HG02885 (cell line): ENCODE measurements at regions not wholly inside any gene's neighbourhood (a gene's known extent, or its start where the extent isn't known, plus 50 kb on each side); places are given as distances from the start of the nearest gene placed in this dataset.
"Not testable (repeated sequence)": the region's sequence is repeated elsewhere in the genome, so short reads cannot be mapped to it uniquely, and the experiment has no call there.

ENCODE experiments used
- ATAC-seq: cut with Tn5 transposase; IDR thresholded peaks from one replicate; pipeline ENCODE4 v1.9.1; 2021; ENCODE audit warnings: mild to moderate bottlenecking; ENCODE audit not compliant: unreplicated experiment, poor library complexity

GRCh38 chr7:10474048-10474447, 499.6 kb upstream of the PHF14 start:
- ATAC-seq, result no peak

- ATAC-seq, result no peak
Measured at GRCh38 chr7:10475940-10476641, 497.6 kb upstream of the PHF14 start.

GRCh38 chr7:10476642-10477041, 497.0 kb upstream of the PHF14 start:
- no peak for ATAC-seq

GRCh38 chr7:10483671-10484070, 490.0 kb upstream of the PHF14 start:
- ATAC-seq, result no peak

- ATAC-seq, result no peak
Measured at GRCh38 chr7:10484767-10485166, 488.9 kb upstream of the PHF14 start.

GRCh38 chr7:10501206-10501884, 472.3 kb upstream of the PHF14 start:
- ATAC-seq, result not testable (repeated sequence)

- ATAC-seq, result no peak
Measured at GRCh38 chr7:10507032-10507431, 466.6 kb upstream of the PHF14 start.

- no peak for ATAC-seq
Measured at GRCh38 chr7:10521306-10521705, 452.4 kb upstream of the PHF14 start.

- ATAC-seq, result not testable (repeated sequence)
Measured at GRCh38 chr7:10533429-10533828, 440.2 kb upstream of the PHF14 start.

GRCh38 chr7:10536561-10536960, 437.1 kb upstream of the PHF14 start:
- no peak for ATAC-seq

GRCh38 chr7:10537764-10538163, 435.9 kb upstream of the PHF14 start:
- ATAC-seq, result peak; percentile 62

GRCh38 chr7:10557375-10557774, 416.3 kb upstream of the PHF14 start:
- ATAC-seq, result no peak

GRCh38 chr7:10560497-10560896, 413.2 kb upstream of the PHF14 start:
- no peak for ATAC-seq

- no peak for ATAC-seq
Measured at GRCh38 chr7:10568891-10569290, 404.8 kb upstream of the PHF14 start.

- ATAC-seq, result no peak
Measured at GRCh38 chr7:10571759-10572158, 401.9 kb upstream of the PHF14 start.

GRCh38 chr7:10577866-10578374, 395.8 kb upstream of the PHF14 start:
- no peak for ATAC-seq

- no peak for ATAC-seq
Measured at GRCh38 chr7:10579561-10579960, 394.1 kb upstream of the PHF14 start.

- no peak for ATAC-seq
Measured at GRCh38 chr7:10584886-10585285, 388.8 kb upstream of the PHF14 start.

- no peak for ATAC-seq
Measured at GRCh38 chr7:10588084-10588483, 385.6 kb upstream of the PHF14 start.

GRCh38 chr7:10592604-10593003, 381.1 kb upstream of the PHF14 start:
- no peak for ATAC-seq

- no peak for ATAC-seq
Measured at GRCh38 chr7:10593080-10593479, 380.6 kb upstream of the PHF14 start.

GRCh38 chr7:10596827-10597226, 376.8 kb upstream of the PHF14 start:
- ATAC-seq, result no peak
